ENCODE measurements at regions not wholly inside any gene's neighbourhood (a gene's known extent, or its start where the extent isn't known, plus 50 kb on each side); places are given as distances from the start of the nearest gene placed in this dataset.

GRCh38 chr13:34762312-34762711 is 179.8 kb upstream of the NBEA start:
- no peak for TF ChIP-seq POLR2A (IDR thresholded peaks at IDR 0.05; ENCODE audit: extremely low read depth, insufficient read length)
- no peak for TF ChIP-seq CTCF (IDR thresholded peaks at IDR 0.05; ENCODE audit: low read depth, low read length)
- TF ChIP-seq, protein P1, sequence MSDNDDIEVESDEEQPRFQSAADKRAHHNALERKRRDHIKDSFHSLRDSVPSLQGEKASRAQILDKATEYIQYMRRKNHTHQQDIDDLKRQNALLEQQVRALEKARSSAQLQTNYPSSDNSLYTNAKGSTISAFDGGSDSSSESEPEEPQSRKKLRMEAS (IDR thresholded peaks at IDR 0.05; ENCODE audit: low read depth, low read length) = no peak
- TF ChIP-seq MYC (IDR thresholded peaks at IDR 0.05; ENCODE audit: low read depth, low read length) = no peak
